Esophagus muscularis mucosa (tissue), 4 donors: ENCODE measurements at regions not wholly inside any gene's neighbourhood (a gene's known extent, or its start where the extent isn't known, plus 50 kb on each side); places are given as distances from the start of the nearest gene placed in this dataset.

ENCODE experiments used
- DNase-seq: peaks from one replicate; pipeline ENCODE4 v3.0.0-alpha.2; 2017; ENCODE audit errors: extremely low spot score
- H3K27ac ChIP-seq, 4 donors: fragments of 200-600 bp; sonication (generic); replicated peaks in 1 of 4; 1 replicate in 3 of 4; 2 replicates in 1 of 4; pipeline ENCODE4 v1.5.1; 2016 to 2019; ENCODE audit warnings: mild to moderate bottlenecking in 1 of 4
- H3K27me3 ChIP-seq, 4 donors: fragments of 200-600 bp; sonication (generic); one replicate each; pipeline versions ENCODE4 v1.5.1 to v1.6.0; 2016 to 2019
- H3K36me3 ChIP-seq, 4 donors: fragments of 200-600 bp; sonication (generic); one replicate each; pipeline ENCODE4 v1.5.1; 2016 to 2019
- H3K4me1 ChIP-seq, 4 donors: fragments of 200-600 bp; sonication (generic); one replicate each; pipeline ENCODE4 v1.5.1; 2016 to 2019
- H3K4me3 ChIP-seq, 4 donors: fragments of 200-600 bp; sonication (generic); 1 replicate in 2 of 4; 2 replicates in 2 of 4; pipeline ENCODE4 v1.5.1; 2016 to 2019; ENCODE audit warnings: mild to moderate bottlenecking in 4 of 4, moderate library complexity in 1 of 4
- H3K9me3 ChIP-seq, 4 donors: fragments of 200-600 bp; sonication (generic); 1 replicate in 3 of 4; 2 replicates in 1 of 4; pipeline ENCODE4 v1.5.1; 2016 to 2019
- CTCF ChIP-seq, 3 experiments: fragments of 200-600 bp in 2 of 3; fragments of 450-650 bp in 1 of 3; sonication (generic) in 2 of 3; IDR thresholded peaks; one replicate each; pipeline ENCODE4 v1.5.1; 2017 to 2019; ENCODE audit warnings: antibody characterized with exemption in 3 of 3, mild to moderate bottlenecking in 2 of 3, moderate library complexity in 1 of 3
- EP300 ChIP-seq: sonication (generic); formaldehyde crosslinking; IDR thresholded peaks from one replicate; pipeline ENCODE4 v1.6.1; 2017; ENCODE audit warnings: antibody characterized with exemption
- POLR2A ChIP-seq: fragments of 450-650 bp; IDR thresholded peaks from one replicate; pipeline ENCODE4 v1.6.1; 2017; ENCODE audit warnings: antibody characterized with exemption, moderate library complexity, mild to moderate bottlenecking, low read depth
- POLR2AphosphoS5 ChIP-seq, 2 donors: sonication (generic); formaldehyde crosslinking; IDR thresholded peaks; one replicate each; pipeline ENCODE4 v1.6.1; 2017; ENCODE audit warnings: antibody characterized with exemption in 2 of 2
- WGBS: methylation state at CpG from one replicate; pipeline ENCODE4 v1.1.5; 2018; 5-methylcytosine and 5-hydroxymethylcytosine counted together
- intact Hi-C: fragments of 100-400 bp; cut with DNase I; formaldehyde crosslinking; loops from one replicate; pipeline ENCODE4 v1.15.1; 2023

GRCh38 chr2:177024765-177025164 is 187.8 kb upstream of the HNRNPA3 start:
- DNase-seq: no peak
- Histone ChIP-seq H3K4me1 (no peaks in the 10 kb centered on the region), H3K27ac (no peak overlapping the region), H3K27me3 (no peaks in the 10 kb centered on the region), H3K36me3 (no peaks in the 10 kb centered on the region), H3K4me3 (no peak overlapping the region), H3K9me3 (no peaks in the 10 kb centered on the region)
- no peak for TF ChIP-seq EP300
- TF ChIP-seq CTCF (IDR thresholded peaks at IDR 0.05): no peak
- TF ChIP-seq POLR2A: no peak
- TF ChIP-seq POLR2AphosphoS5 (IDR thresholded peaks at IDR 0.05): no peak
- intact Hi-C loops: no loop called here
- WGBS: 50% methylated on average over 5 of the region's 5 CpGs

- Histone ChIP-seq H3K27ac (no peak overlapping the region), H3K27me3 (no peaks in the 10 kb centered on the region), H3K9me3 (no peaks in the 10 kb centered on the region), H3K4me1 (no peaks in the 10 kb centered on the region), H3K36me3 (no peaks in the 10 kb centered on the region), H3K4me3 (no peak overlapping the region)
- 54% methylated on average over 2 of the region's 2 CpGs for WGBS
- DNase-seq: no peak
- intact Hi-C loops: no loop called here
- no peak for TF ChIP-seq EP300
- TF ChIP-seq POLR2AphosphoS5 (IDR thresholded peaks at IDR 0.05): no peak
- TF ChIP-seq POLR2A: no peak
- no peak for TF ChIP-seq CTCF (IDR thresholded peaks at IDR 0.05)
These were observed 186.3 kb upstream of the HNRNPA3 start for GRCh38 chr2:177026253-177026652.

- H3K4me3 ChIP-seq: no peak overlapping the region
- H3K27ac ChIP-seq: no peak overlapping the region
- TF ChIP-seq POLR2AphosphoS5 (IDR thresholded peaks at IDR 0.05) (no peak), EP300 (no peak), POLR2A (no peak), CTCF (IDR thresholded peaks at IDR 0.05) (no peak)
- H3K4me1 ChIP-seq: no peaks in the 10 kb centered on the region
- 62% methylated on average over 2 of the region's 2 CpGs for WGBS
- no peaks in the 10 kb centered on the region for H3K27me3 ChIP-seq
- DNase-seq: no peak
- H3K36me3 ChIP-seq: no peaks in the 10 kb centered on the region
- intact Hi-C loops: no loop called here
- H3K9me3 ChIP-seq: no peaks in the 10 kb centered on the region
These were observed 185.6 kb upstream of the HNRNPA3 start for GRCh38 chr2:177026956-177027355.

GRCh38 chr2:177028296-177028695 is 184.3 kb upstream of the HNRNPA3 start:
- 79% methylated on average over 2 of the region's 2 CpGs for WGBS
- no peaks in the 10 kb centered on the region for H3K36me3 ChIP-seq
- H3K4me1 ChIP-seq: no peaks in the 10 kb centered on the region
- H3K9me3 ChIP-seq: no peaks in the 10 kb centered on the region
- intact Hi-C loops: no loop called here
- H3K27me3 ChIP-seq: no peaks in the 10 kb centered on the region
- H3K27ac ChIP-seq: no peak overlapping the region
- TF ChIP-seq POLR2AphosphoS5 (IDR thresholded peaks at IDR 0.05) (no peak), EP300 (no peak), POLR2A (no peak), CTCF (IDR thresholded peaks at IDR 0.05) (no peak)
- DNase-seq: no peak
- no peak overlapping the region for H3K4me3 ChIP-seq

GRCh38 chr2:177029075-177029474 is 183.5 kb upstream of the HNRNPA3 start:
- TF ChIP-seq CTCF (IDR thresholded peaks at IDR 0.05) (no peak), POLR2AphosphoS5 (IDR thresholded peaks at IDR 0.05) (no peak), POLR2A (no peak), EP300 (no peak)
- 90% methylated on average over 2 of the region's 2 CpGs for WGBS
- intact Hi-C loops: no loop called here

More at GRCh38 chr2:177029075-177029474, 183.5 kb upstream of the HNRNPA3 start:
- no peak for DNase-seq
- Histone ChIP-seq H3K9me3 (no peaks in the 10 kb centered on the region), H3K4me1 (no peaks in the 10 kb centered on the region), H3K27ac (no peak overlapping the region), H3K27me3 (no peaks in the 10 kb centered on the region), H3K36me3 (no peaks in the 10 kb centered on the region), H3K4me3 (no peak overlapping the region)
